PC-9 (cell line): ENCODE measurements at regions not wholly inside any gene's neighbourhood (a gene's known extent, or its start where the extent isn't known, plus 50 kb on each side); places are given as distances from the start of the nearest gene placed in this dataset.

ENCODE experiments used
- BruUV-seq: library from RNA; stranded (reverse); fragments of 400-500 nt; replicated peaks from 2 replicates; lab custom pipeline; 2021; lab: Mats Ljungman, UMichigan
- CTCF ChIA-PET: fragments of 300-600 bp; sonication (Branson Sonifier 250); formaldehyde crosslinking; loops from one replicate; lab custom pipeline; 2022; ENCODE audit warnings: antibody characterized with exemption; lab: Charles Lee
- POLR2A ChIA-PET: fragments of 300-600 bp; sonication (Branson Sonifier 250); formaldehyde crosslinking; loops from one replicate; lab custom pipeline; 2022; ENCODE audit warnings: antibody characterized with exemption; ENCODE audit not compliant: unreplicated experiment; lab: Charles Lee
- DNase-seq, 2 experiments: peaks; one replicate each; pipeline versions ENCODE4 v3.0.0 to v3.0.0-alpha.2; 2015 to 2022; ENCODE audit warnings: mixed read lengths in 1 of 2
- H2AFZ ChIP-seq: fragments of 200-600 bp; sonication (generic); 2 replicates; pipeline ENCODE4 v1.8.1; 2017; ENCODE audit warnings: antibody characterized with exemption
- H3F3A ChIP-seq: fragments of 200-600 bp; sonication (generic); 2 replicates; pipeline ENCODE4 v1.8.1; 2017; ENCODE audit warnings: antibody characterized with exemption, mild to moderate bottlenecking, low read depth; ENCODE audit not compliant: insufficient read depth
- H3K27ac ChIP-seq: fragments of 200-600 bp; sonication (generic); 2 replicates; pipeline ENCODE4 v1.6.1; 2016; ENCODE audit warnings: mixed run types
- H3K27me3 ChIP-seq: fragments of 200-600 bp; sonication (generic); 2 replicates; pipeline ENCODE4 v1.6.1; 2016; ENCODE audit warnings: low read depth, mixed run types; ENCODE audit not compliant: insufficient read depth
- H3K36me3 ChIP-seq: fragments of 200-600 bp; sonication (generic); 2 replicates; pipeline ENCODE4 v1.6.1; 2016; ENCODE audit warnings: low read depth, mixed run types
- H3K4me1 ChIP-seq: fragments of 200-600 bp; sonication (generic); replicated peaks from 2 replicates; pipeline ENCODE4 v1.6.1; 2016; ENCODE audit warnings: mixed run types; ENCODE audit not compliant: insufficient read depth
- H3K4me2 ChIP-seq: fragments of 200-600 bp; sonication (generic); 2 replicates; pipeline ENCODE4 v1.6.1; 2017; ENCODE audit warnings: mixed run types
- H3K4me3 ChIP-seq: fragments of 200-600 bp; sonication (generic); 2 replicates; pipeline ENCODE4 v1.6.1; 2016; ENCODE audit warnings: mixed run types
- H3K79me2 ChIP-seq: fragments of 200-600 bp; sonication (generic); 2 replicates; pipeline ENCODE4 v1.6.1; 2017; ENCODE audit warnings: low read depth, mixed run types
- H3K9me2 ChIP-seq: fragments of 200-600 bp; sonication (generic); 2 replicates; pipeline ENCODE4 v1.8.1; 2017; ENCODE audit warnings: mild to moderate bottlenecking; ENCODE audit not compliant: insufficient read depth
- H3K9me3 ChIP-seq: fragments of 200-600 bp; sonication (generic); 2 replicates; pipeline ENCODE4 v1.8.1; 2016; ENCODE audit warnings: low read depth; ENCODE audit not compliant: insufficient read depth
- H4K20me1 ChIP-seq: fragments of 200-600 bp; sonication (generic); 2 replicates; pipeline ENCODE4 v1.8.1; 2017; ENCODE audit not compliant: insufficient read depth
- CTCF ChIP-seq: fragments of 200-600 bp; sonication (generic); conservative IDR thresholded peaks from 2 replicates; pipeline ENCODE4 v1.6.1; 2017; ENCODE audit warnings: mixed run types, antibody characterized with exemption, mild to moderate bottlenecking, moderate library complexity
- EZH2 ChIP-seq: fragments of 200-600 bp; sonication (generic); IDR thresholded peaks from 2 replicates; pipeline ENCODE4 v1.8.0; 2017; ENCODE audit warnings: antibody characterized with exemption, low read depth
- intact Hi-C: fragments of 100-400 bp; cut with micrococcal nuclease; formaldehyde crosslinking; loops from one replicate; pipeline ENCODE4 v1.10.0; 2022; ENCODE audit not compliant: unreplicated experiment

- no peak overlapping the region for H2AFZ ChIP-seq
Measured at GRCh38 chr5:167835146-167835545, 456.3 kb upstream of the WWC1 start.

GRCh38 chr5:167837127-167837526, 454.3 kb upstream of the WWC1 start:
- Histone ChIP-seq H3K27me3 (0 out of 2 replicates have a peak, but pooled peaks cover 7% of the 10 kb centered on the region), H3F3A (no peaks in the 10 kb centered on the region), H4K20me1 (no peaks in the 10 kb centered on the region), H3K4me1 (no peaks in the 10 kb centered on the region), H3K4me3 (no peak overlapping the region), H3K79me2 (no peaks in the 10 kb centered on the region), H3K27ac (no peak overlapping the region), H3K9me2 (no peaks in the 10 kb centered on the region), H3K36me3 (no peaks in the 10 kb centered on the region), H2AFZ (no peak overlapping the region), H3K9me3 (no peaks in the 10 kb centered on the region; the same call in 1 of the 2 replicates), H3K4me2 (no peak overlapping the region)
- DNase-seq: no peak
- TF ChIP-seq EZH2 (no peak), CTCF (no peak)
- POLR2A ChIA-PET: no interaction called here
- CTCF ChIA-PET: no interaction called here
- intact Hi-C loops: no loop called here
- no TSS peak for BruUV-seq

More at GRCh38 chr5:167835146-167835545, 456.3 kb upstream of the WWC1 start:
- H3K9me2 ChIP-seq: no peaks in the 10 kb centered on the region
- POLR2A ChIA-PET: interaction anchor here (0.7 kb wide), 1 partner anchor 71 kb away, joined by 4 read pairs; no protein-coding TSS in a partner anchor
- CTCF ChIA-PET: no interaction called here
- no TSS peak for BruUV-seq
- no peaks in the 10 kb centered on the region; the same call in 1 of the 2 replicates for H3K9me3 ChIP-seq
- intact Hi-C loops: no loop called here
- no peak for DNase-seq
- H3K36me3 ChIP-seq: no peaks in the 10 kb centered on the region
- no peaks in the 10 kb centered on the region for H3K4me1 ChIP-seq
- H4K20me1 ChIP-seq: no peaks in the 10 kb centered on the region
- H3K79me2 ChIP-seq: no peaks in the 10 kb centered on the region
- TF ChIP-seq CTCF: no peak
- TF ChIP-seq EZH2: no peak
- H3K4me2 ChIP-seq: no peak overlapping the region
- no peak overlapping the region for H3K27ac ChIP-seq
- 0 out of 2 replicates have a peak, but pooled peaks cover 7% of the 10 kb centered on the region for H3K27me3 ChIP-seq
- no peak overlapping the region for H3K4me3 ChIP-seq
- H3F3A ChIP-seq: no peaks in the 10 kb centered on the region

- Histone ChIP-seq H3K9me2 (no peaks in the 10 kb centered on the region), H3K27ac (no peak overlapping the region), H3K36me3 (no peaks in the 10 kb centered on the region), H3K4me1 (no peaks in the 10 kb centered on the region), H3K4me2 (no peak overlapping the region), H2AFZ (no peak overlapping the region), H4K20me1 (no peaks in the 10 kb centered on the region), H3F3A (no peaks in the 10 kb centered on the region), H3K79me2 (no peaks in the 10 kb centered on the region), H3K4me3 (no peak overlapping the region), H3K27me3 (peaks cover 8% of the 10 kb centered on the region; the same call in 1 of the 2 replicates), H3K9me3 (no peaks in the 10 kb centered on the region; the same call in 1 of the 2 replicates)
- ChIA-PET POLR2A (no interaction called here), CTCF (no interaction called here)
- no peak for TF ChIP-seq EZH2
- no peak for TF ChIP-seq CTCF
- DNase-seq: no peak
- no TSS peak for BruUV-seq
- intact Hi-C loops: no loop called here
Measured at GRCh38 chr5:167839065-167839464, 452.4 kb upstream of the WWC1 start.
